ENCODE measurements at regions not wholly inside any gene's neighbourhood (a gene's known extent, or its start where the extent isn't known, plus 50 kb on each side); places are given as distances from the start of the nearest gene placed in this dataset.

DNA sequence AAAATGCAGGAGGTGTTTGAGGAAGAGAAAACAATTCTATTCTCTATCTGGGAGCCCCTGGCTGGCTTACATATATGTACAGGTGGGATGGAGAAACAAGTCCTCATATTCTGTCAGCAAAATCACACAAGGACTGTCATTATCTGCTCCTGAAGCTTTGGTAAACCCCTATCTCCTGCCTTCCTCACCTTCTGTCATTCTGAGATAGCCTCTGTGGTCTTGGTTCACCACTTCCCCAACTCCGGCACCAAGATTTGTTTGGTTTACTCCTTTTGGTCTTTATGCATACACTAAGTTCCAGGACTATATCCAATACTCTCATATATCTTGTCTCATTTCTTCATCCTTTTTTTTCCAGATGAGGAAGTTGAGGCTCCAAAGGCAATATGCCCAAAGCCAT lies 551.1 kb downstream of the PLPP3 start:
- Histone ChIP-seq H3K4me3 (no peak overlapping the region), H3K27ac (no peak overlapping the region), H3K9me3 (ENCODE audit: low read depth, low read length) (no peaks in the 10 kb centered on the region), H3K36me3 (ENCODE audit: insufficient read depth, low read length) (no peaks in the 10 kb centered on the region), H3K9ac (ENCODE audit: insufficient read length) (no peak overlapping the region)
- no peak for DNase-seq (ENCODE audit: low read depth, low spot score)
- TF ChIP-seq FOXP2 (optimal IDR thresholded peaks at IDR 0.05; ENCODE audit: control extremely low read depth, extremely low read length, insufficient read depth) (no peak), POLR2AphosphoS5 (IDR thresholded peaks at IDR 0.05; ENCODE audit: borderline replicate concordance, low read depth, low read length) (no peak), EZH2 (IDR thresholded peaks at IDR 0.05) (no peak)

DNA sequence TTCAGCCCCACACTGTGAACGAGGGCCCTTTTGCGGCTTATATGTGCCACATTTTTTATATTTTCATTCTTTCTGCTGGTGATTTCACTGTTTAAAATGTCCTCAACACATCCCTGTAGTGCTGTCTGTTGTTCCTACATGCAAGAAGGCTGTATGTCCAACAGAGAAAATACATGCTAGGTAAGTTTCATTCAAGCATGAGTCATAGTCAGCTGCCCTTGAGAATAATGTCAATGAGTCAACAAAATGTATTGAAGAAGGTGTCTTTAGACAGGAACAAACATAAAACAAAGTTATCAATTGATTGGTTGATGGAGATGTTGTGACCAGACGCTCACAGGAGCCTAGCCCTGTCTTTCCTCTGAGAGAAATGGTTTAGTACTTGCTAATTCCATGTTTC lies 553.4 kb downstream of the PLPP3 start:
- H3K9me3 ChIP-seq (ENCODE audit: low read depth, low read length): no peaks in the 10 kb centered on the region
- TF ChIP-seq EZH2 (IDR thresholded peaks at IDR 0.05) (no peak), FOXP2 (optimal IDR thresholded peaks at IDR 0.05; ENCODE audit: control extremely low read depth, extremely low read length, insufficient read depth) (no peak), POLR2AphosphoS5 (IDR thresholded peaks at IDR 0.05; ENCODE audit: borderline replicate concordance, low read depth, low read length) (no peak)
- DNase-seq (ENCODE audit: low read depth, low spot score): no peak
- no peak overlapping the region for H3K4me3 ChIP-seq
- no peaks in the 10 kb centered on the region for H3K36me3 ChIP-seq (ENCODE audit: insufficient read depth, low read length)
- H3K27ac ChIP-seq: no peak overlapping the region
- no peak overlapping the region for H3K9ac ChIP-seq (ENCODE audit: insufficient read length)

- Histone ChIP-seq H3K36me3 (ENCODE audit: insufficient read depth, low read length) (no peaks in the 10 kb centered on the region), H3K9me3 (ENCODE audit: low read depth, low read length) (no peaks in the 10 kb centered on the region)
These were observed 555.2 kb downstream of the PLPP3 start for GRCh38 chr1:56024155-56024554.

DNA sequence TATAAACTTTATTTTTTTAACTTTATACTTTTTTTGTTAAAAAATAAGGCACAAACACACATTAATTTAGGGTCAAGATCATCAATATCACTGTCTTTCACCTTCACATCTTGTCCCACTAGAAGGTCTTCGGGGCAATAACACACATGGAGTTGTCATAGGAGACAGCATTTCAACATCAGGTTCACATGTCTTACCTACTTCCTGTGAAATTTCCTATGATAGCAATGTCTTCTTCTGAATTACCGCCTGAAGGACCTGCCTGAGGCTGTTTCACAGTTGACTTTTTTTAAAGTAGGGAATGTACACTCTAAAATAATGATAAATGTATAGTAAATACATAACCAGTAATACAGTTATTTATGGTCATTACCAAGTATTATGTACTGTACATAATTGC lies 559.4 kb downstream of the PLPP3 start:
- Histone ChIP-seq H3K9me3 (ENCODE audit: low read depth, low read length) (no peaks in the 10 kb centered on the region), H3K36me3 (ENCODE audit: insufficient read depth, low read length) (no peaks in the 10 kb centered on the region), H3K27ac (no peak overlapping the region), H3K4me3 (no peak overlapping the region), H3K9ac (ENCODE audit: insufficient read length) (no peak overlapping the region)
- DNase-seq (ENCODE audit: low read depth, low spot score): no peak
- no peak for TF ChIP-seq POLR2AphosphoS5 (IDR thresholded peaks at IDR 0.05; ENCODE audit: borderline replicate concordance, low read depth, low read length)
- TF ChIP-seq EZH2 (IDR thresholded peaks at IDR 0.05): no peak
- no peak for TF ChIP-seq FOXP2 (optimal IDR thresholded peaks at IDR 0.05; ENCODE audit: control extremely low read depth, extremely low read length, insufficient read depth)

More at GRCh38 chr1:56024155-56024554, 555.2 kb downstream of the PLPP3 start:
- DNase-seq (ENCODE audit: low read depth, low spot score): no peak
- TF ChIP-seq EZH2 (IDR thresholded peaks at IDR 0.05) (no peak), POLR2AphosphoS5 (IDR thresholded peaks at IDR 0.05; ENCODE audit: borderline replicate concordance, low read depth, low read length) (no peak), FOXP2 (optimal IDR thresholded peaks at IDR 0.05; ENCODE audit: control extremely low read depth, extremely low read length, insufficient read depth) (no peak)
- no peak overlapping the region for H3K27ac ChIP-seq
- H3K4me3 ChIP-seq: no peak overlapping the region
- H3K9ac ChIP-seq (ENCODE audit: insufficient read length): no peak overlapping the region

DNA sequence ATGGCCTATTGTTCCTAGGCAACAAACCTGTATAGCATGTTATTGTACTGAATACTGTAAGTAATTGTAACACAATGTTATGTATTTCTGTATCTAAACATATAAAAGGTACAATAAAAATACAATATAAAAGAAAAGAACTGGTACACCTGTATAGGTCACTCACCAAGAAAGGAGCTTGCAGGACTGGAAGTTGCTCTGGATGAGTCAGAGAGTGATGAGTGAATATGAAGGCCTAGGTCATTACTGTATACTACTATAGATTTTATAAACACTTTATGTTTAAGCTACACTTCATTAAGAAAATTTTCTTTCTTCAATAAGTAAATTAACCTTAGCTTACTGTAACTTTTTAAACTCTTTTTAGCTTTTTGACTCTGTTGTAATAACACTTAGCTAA lies 559.9 kb downstream of the PLPP3 start:
- Histone ChIP-seq H3K27ac (no peak overlapping the region), H3K9ac (ENCODE audit: insufficient read length) (no peak overlapping the region), H3K36me3 (ENCODE audit: insufficient read depth, low read length) (no peaks in the 10 kb centered on the region), H3K4me3 (no peak overlapping the region), H3K9me3 (ENCODE audit: low read depth, low read length) (no peaks in the 10 kb centered on the region)
- no peak for TF ChIP-seq EZH2 (IDR thresholded peaks at IDR 0.05)
- TF ChIP-seq POLR2AphosphoS5 (IDR thresholded peaks at IDR 0.05; ENCODE audit: borderline replicate concordance, low read depth, low read length): no peak
- no peak for TF ChIP-seq FOXP2 (optimal IDR thresholded peaks at IDR 0.05; ENCODE audit: control extremely low read depth, extremely low read length, insufficient read depth)
- DNase-seq (ENCODE audit: low read depth, low spot score): no peak

DNA sequence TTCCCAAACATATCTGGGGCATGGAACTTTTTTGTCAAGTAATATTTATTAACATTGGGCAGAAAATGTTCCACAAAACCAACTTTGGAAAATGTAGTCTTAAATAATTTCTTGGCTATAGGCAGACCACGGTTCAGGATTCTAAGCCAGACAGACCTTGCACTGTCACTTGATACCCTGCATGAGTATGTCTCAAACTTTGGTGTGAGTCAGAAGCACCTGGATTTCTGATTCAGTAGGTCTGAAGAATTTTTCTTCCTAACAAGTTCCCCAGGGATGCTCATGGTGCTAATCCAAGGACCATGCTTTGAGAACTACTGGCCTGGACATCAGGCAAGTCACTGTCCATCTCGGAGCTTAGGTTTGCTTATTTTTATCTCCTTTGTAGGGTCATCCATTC lies 562.0 kb downstream of the PLPP3 start:
- DNase-seq (ENCODE audit: low read depth, low spot score): no peak
- H3K9me3 ChIP-seq (ENCODE audit: low read depth, low read length): no peaks in the 10 kb centered on the region
- H3K36me3 ChIP-seq (ENCODE audit: insufficient read depth, low read length): no peaks in the 10 kb centered on the region
- no peak for TF ChIP-seq FOXP2 (optimal IDR thresholded peaks at IDR 0.05; ENCODE audit: control extremely low read depth, extremely low read length, insufficient read depth)
- no peak for TF ChIP-seq POLR2AphosphoS5 (IDR thresholded peaks at IDR 0.05; ENCODE audit: borderline replicate concordance, low read depth, low read length)
- TF ChIP-seq EZH2 (IDR thresholded peaks at IDR 0.05): no peak
- no peak overlapping the region for H3K27ac ChIP-seq
- H3K4me3 ChIP-seq: no peak overlapping the region
- H3K9ac ChIP-seq (ENCODE audit: insufficient read length): no peak overlapping the region

DNA sequence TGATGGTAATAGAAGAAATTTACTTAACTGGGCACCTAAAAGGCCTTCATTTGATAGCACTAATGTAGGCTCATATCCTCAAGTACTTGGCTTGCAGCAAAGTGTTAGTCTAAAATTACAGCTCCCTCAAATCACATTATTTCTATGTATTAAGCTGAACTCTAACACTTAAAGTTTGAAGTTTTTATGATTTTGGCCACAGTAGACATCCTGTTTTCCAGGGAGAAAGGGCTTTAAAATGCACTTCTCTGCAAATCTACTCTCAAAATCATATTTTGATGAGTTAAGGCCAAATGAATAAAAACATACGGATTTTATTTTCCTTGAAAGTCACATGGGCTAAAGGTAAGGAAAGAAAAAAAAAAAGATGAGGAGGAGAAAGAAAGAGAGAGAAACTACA lies 575.5 kb downstream of the PLPP3 start:
- TF ChIP-seq EZH2 (IDR thresholded peaks at IDR 0.05) (no peak), POLR2AphosphoS5 (IDR thresholded peaks at IDR 0.05; ENCODE audit: borderline replicate concordance, low read depth, low read length) (no peak), FOXP2 (optimal IDR thresholded peaks at IDR 0.05; ENCODE audit: control extremely low read depth, extremely low read length, insufficient read depth) (no peak)
- Histone ChIP-seq H3K9ac (ENCODE audit: insufficient read length) (no peak overlapping the region), H3K4me3 (no peak overlapping the region), H3K27ac (no peak overlapping the region), H3K36me3 (ENCODE audit: insufficient read depth, low read length) (no peaks in the 10 kb centered on the region), H3K9me3 (ENCODE audit: low read depth, low read length) (no peaks in the 10 kb centered on the region)
- no peak for DNase-seq (ENCODE audit: low read depth, low spot score)

GRCh38 chr1:56002231-56002630 lies 577.1 kb downstream of the PLPP3 start:
- Histone ChIP-seq H3K9ac (ENCODE audit: insufficient read length) (no peak overlapping the region), H3K36me3 (ENCODE audit: insufficient read depth, low read length) (no peaks in the 10 kb centered on the region), H3K27ac (no peak overlapping the region), H3K9me3 (ENCODE audit: low read depth, low read length) (no peaks in the 10 kb centered on the region), H3K4me3 (no peak overlapping the region)
- DNase-seq (ENCODE audit: low read depth, low spot score): no peak
- TF ChIP-seq EZH2 (IDR thresholded peaks at IDR 0.05) (no peak), FOXP2 (optimal IDR thresholded peaks at IDR 0.05; ENCODE audit: control extremely low read depth, extremely low read length, insufficient read depth) (no peak)

- no peak for TF ChIP-seq FOXP2 (optimal IDR thresholded peaks at IDR 0.05; ENCODE audit: control extremely low read depth, extremely low read length, insufficient read depth)
- no peak for TF ChIP-seq POLR2AphosphoS5 (IDR thresholded peaks at IDR 0.05; ENCODE audit: borderline replicate concordance, low read depth, low read length)
- no peak for TF ChIP-seq EZH2 (IDR thresholded peaks at IDR 0.05)
- no peak for DNase-seq (ENCODE audit: low read depth, low spot score)
- Histone ChIP-seq H3K36me3 (ENCODE audit: insufficient read depth, low read length) (no peaks in the 10 kb centered on the region), H3K27ac (no peak overlapping the region), H3K4me3 (no peak overlapping the region), H3K9me3 (ENCODE audit: low read depth, low read length) (no peaks in the 10 kb centered on the region), H3K9ac (ENCODE audit: insufficient read length) (no peak overlapping the region)
These were observed 578.9 kb downstream of the PLPP3 start for GRCh38 chr1:56000424-56000823.
